ENCODE measurements at regions not wholly inside any gene's neighbourhood (a gene's known extent, or its start where the extent isn't known, plus 50 kb on each side); places are given as distances from the start of the nearest gene placed in this dataset.

DNA sequence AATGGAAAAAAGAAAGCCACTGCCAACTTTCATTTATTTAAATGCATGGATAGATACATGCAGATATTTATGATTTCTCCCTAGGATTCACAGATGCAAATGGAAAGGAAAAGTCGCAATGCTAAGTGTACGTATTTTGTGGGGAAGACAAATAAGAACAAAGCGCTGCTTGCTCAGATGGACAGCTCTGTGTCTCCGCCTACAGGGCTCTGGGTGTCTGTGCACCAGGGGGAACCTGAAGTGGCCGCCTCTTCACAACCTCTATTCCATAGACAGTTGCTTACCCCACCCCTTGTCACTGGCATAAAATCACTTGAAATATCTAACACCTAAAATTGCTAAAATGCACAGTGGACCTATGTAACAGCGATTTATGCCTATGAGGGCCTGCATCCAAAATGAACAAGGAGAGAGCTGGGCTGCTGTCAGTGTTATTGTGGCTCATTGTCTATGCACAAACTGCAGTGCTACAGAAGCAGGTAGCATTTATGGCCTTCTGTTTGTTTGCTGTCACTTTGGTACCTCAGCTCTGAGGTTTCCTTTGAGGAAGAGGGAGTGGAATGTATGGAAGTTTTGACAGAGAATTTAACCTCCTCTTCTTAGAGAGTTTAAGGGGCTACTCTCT, 58.6 kb upstream of the PAGE1 start:
- TF ChIP-seq, protein P1, sequence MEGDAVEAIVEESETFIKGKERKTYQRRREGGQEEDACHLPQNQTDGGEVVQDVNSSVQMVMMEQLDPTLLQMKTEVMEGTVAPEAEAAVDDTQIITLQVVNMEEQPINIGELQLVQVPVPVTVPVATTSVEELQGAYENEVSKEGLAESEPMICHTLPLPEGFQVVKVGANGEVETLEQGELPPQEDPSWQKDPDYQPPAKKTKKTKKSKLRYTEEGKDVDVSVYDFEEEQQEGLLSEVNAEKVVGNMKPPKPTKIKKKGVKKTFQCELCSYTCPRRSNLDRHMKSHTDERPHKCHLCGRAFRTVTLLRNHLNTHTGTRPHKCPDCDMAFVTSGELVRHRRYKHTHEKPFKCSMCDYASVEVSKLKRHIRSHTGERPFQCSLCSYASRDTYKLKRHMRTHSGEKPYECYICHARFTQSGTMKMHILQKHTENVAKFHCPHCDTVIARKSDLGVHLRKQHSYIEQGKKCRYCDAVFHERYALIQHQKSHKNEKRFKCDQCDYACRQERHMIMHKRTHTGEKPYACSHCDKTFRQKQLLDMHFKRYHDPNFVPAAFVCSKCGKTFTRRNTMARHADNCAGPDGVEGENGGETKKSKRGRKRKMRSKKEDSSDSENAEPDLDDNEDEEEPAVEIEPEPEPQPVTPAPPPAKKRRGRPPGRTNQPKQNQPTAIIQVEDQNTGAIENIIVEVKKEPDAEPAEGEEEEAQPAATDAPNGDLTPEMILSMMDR (IDR thresholded peaks at IDR 0.05; ENCODE audit: insufficient read depth, low read depth, low read length): peak; percentile 78
- peak; percentile 30 for DNase-seq (ENCODE audit: low read depth)
- no peak overlapping the region for H3K4me3 ChIP-seq (ENCODE audit: low read depth, low read length)

DNA sequence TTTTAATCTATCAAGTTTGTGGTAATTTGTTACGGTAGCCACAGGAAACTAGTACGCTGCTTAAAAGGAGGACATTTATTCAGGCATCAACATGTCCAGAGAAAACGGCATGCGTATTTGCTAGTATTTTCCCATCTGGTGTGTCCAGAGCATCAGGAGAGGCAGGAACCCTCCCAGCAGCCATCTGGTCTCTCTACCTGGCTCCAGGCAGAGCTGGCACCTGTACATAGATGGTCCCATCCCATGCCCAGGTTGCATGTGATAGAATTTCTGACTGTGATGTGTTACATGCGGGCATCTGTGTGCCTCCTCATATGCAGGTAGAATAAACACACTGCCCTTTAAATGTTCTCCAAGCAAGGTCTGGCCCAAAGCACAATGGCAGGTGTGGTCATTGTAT, 57.9 kb upstream of the PAGE1 start:
- no peak for DNase-seq (ENCODE audit: low read depth)
- no peak overlapping the region for H3K4me3 ChIP-seq (ENCODE audit: low read depth, low read length)
- TF ChIP-seq, protein P1 (IDR thresholded peaks at IDR 0.05; ENCODE audit: insufficient read depth, low read depth, low read length): no peak

DNA sequence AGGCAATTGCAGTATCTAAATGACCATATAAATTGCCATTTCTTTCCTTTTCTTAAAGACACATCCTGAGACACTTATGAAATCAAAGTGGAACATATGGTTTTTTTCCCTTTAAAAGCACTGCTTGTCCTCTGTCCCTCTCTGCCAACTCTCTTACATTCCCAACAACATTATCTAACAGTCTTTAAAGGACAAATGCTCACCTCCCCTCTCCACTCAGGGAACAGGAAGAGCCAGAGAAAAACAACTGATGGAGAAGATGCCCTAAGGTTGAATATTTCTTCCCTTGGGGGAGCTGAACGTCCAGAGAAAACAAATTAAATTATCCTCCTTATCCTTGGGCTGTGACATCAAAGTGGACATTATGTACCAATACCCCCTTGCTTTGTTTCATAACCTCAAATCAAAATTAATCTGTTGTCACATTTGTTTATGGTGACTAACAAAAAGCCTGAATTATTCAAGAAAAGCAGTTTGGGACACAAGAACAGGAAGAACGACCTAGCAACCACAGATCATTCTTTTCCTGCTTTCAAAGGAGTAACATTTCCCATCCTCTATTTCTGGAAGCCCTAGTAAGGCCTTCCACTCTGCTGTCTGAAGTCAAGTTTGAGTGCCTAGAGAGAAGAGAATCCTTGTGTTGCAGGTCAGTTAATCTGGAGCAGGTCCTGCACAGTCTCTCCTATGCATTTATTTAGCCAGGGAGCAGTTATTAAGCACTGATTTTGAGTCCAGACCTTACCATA, 52.6 kb upstream of the PAGE1 start:
- TF ChIP-seq, protein P1 (IDR thresholded peaks at IDR 0.05; ENCODE audit: insufficient read depth, low read depth, low read length): no peak
- DNase-seq (ENCODE audit: low read depth): no peak

DNA sequence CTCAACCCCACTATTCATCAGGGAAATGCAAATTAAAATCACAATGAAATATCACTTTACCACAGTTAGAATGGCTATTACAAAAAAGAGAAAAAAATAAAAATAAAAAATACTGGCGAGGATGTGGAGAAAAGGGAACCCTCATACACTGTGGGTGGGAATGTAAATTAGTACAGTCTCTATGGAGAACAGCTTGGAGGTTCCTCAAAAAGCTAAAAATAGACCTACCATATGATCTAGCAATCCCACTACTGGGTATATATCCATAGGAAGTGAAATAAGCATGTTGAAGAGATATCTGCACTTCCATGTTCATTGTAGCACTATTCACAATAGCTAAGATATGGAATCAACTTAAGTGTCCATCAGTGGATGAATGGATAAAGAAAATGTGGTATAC, 50.5 kb upstream of the PAGE1 start:
- TF ChIP-seq, protein P1 (IDR thresholded peaks at IDR 0.05; ENCODE audit: insufficient read depth, low read depth, low read length): no peak
- DNase-seq (ENCODE audit: low read depth): no peak
- H3K4me3 ChIP-seq (ENCODE audit: low read depth, low read length): no peak overlapping the region

More for the DNA sequence above, 52.6 kb upstream of the PAGE1 start:
- no peak overlapping the region for H3K4me3 ChIP-seq (ENCODE audit: low read depth, low read length)

All from fibroblast of villous mesenchyme (primary cell).